ENCODE measurements at regions not wholly inside any gene's neighbourhood (a gene's known extent, or its start where the extent isn't known, plus 50 kb on each side); places are given as distances from the start of the nearest gene placed in this dataset.
"Not testable (repeated sequence)": the region's sequence is repeated elsewhere in the genome, so short reads cannot be mapped to it uniquely, and the experiment has no call there.

- Histone ChIP-seq H3K9me3 (ENCODE audit: insufficient read depth, low read length) (no peaks in the 10 kb centered on the region), H3F3A (ENCODE audit: insufficient read depth) (no peaks in the 10 kb centered on the region), H3K79me2 (ENCODE audit: insufficient read depth, low read length) (no peaks in the 10 kb centered on the region), H3K4me3 (ENCODE audit: insufficient read depth, low read length, poor library complexity, severe bottlenecking) (no peak overlapping the region), H3K36me3 (ENCODE audit: low read length) (no peaks in the 10 kb centered on the region), H3K9me2 (replicated peaks; ENCODE audit: insufficient read depth, low read length) (no peaks in the 10 kb centered on the region), H4K20me1 (ENCODE audit: low read depth, low read length) (no peaks in the 10 kb centered on the region), H2AFZ (ENCODE audit: low read depth, low read length, severe bottlenecking) (no peak overlapping the region), H3K27me3 (ENCODE audit: low read length) (no peaks in the 10 kb centered on the region), H3K4me2 (ENCODE audit: low read depth, low read length, poor library complexity, severe bottlenecking) (no peak overlapping the region), H3K9ac (ENCODE audit: low read length) (no peak overlapping the region), H3K27ac (ENCODE audit: low read depth, low read length) (no peak overlapping the region)
- no peak for TF ChIP-seq EZH2phosphoT487 (conservative IDR thresholded peaks at IDR 0.05; ENCODE audit: low read length)
- no peak for TF ChIP-seq CTCF (IDR thresholded peaks at IDR 0.05; ENCODE audit: insufficient read depth, low read length, poor library complexity, severe bottlenecking)
Measured at GRCh38 chr9:89686126-89686525, 81.3 kb downstream of the GADD45G start.

- TF ChIP-seq CTCF (IDR thresholded peaks at IDR 0.05; ENCODE audit: insufficient read depth, low read length, poor library complexity, severe bottlenecking) (no peak), EZH2phosphoT487 (conservative IDR thresholded peaks at IDR 0.05; ENCODE audit: low read length) (no peak)
- H3K9me2 ChIP-seq (replicated peaks; ENCODE audit: insufficient read depth, low read length) = no peaks in the 10 kb centered on the region
- no peaks in the 10 kb centered on the region for H3K36me3 ChIP-seq (ENCODE audit: low read length)
- no peak overlapping the region for H3K27ac ChIP-seq (ENCODE audit: low read depth, low read length)
- H3K27me3 ChIP-seq (ENCODE audit: low read length) = no peaks in the 10 kb centered on the region
- H2AFZ ChIP-seq (ENCODE audit: low read depth, low read length, severe bottlenecking) = no peak overlapping the region
- no peak overlapping the region for H3K9ac ChIP-seq (ENCODE audit: low read length)
- no peaks in the 10 kb centered on the region for H3K79me2 ChIP-seq (ENCODE audit: insufficient read depth, low read length)
- no peak overlapping the region for H3K4me3 ChIP-seq (ENCODE audit: insufficient read depth, low read length, poor library complexity, severe bottlenecking)
- no peaks in the 10 kb centered on the region for H3F3A ChIP-seq (ENCODE audit: insufficient read depth)
- no peaks in the 10 kb centered on the region for H3K9me3 ChIP-seq (ENCODE audit: insufficient read depth, low read length)
- no peak overlapping the region for H3K4me2 ChIP-seq (ENCODE audit: low read depth, low read length, poor library complexity, severe bottlenecking)
- H4K20me1 ChIP-seq (ENCODE audit: low read depth, low read length) = no peaks in the 10 kb centered on the region
Measured at GRCh38 chr9:89686621-89687020, 81.8 kb downstream of the GADD45G start.

DNA sequence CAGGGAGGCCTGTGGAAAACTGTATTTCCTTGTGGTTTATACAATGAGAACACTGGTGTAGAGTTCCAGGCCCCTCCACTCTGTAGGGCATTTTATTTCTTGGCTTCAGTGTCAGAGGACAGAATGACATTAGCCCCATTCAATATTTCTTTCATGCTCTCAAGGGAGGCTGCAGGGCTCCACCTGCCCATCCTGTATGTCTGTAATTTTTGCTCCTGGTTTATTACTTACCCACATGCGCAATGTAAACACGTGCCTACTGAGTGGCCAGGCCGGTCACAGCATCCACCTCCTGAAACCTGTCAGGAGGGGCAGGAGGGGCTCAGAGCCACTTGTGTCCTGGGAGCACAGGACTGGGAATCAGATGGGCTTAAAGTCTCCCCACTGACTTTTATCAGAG lies 82.4 kb downstream of the GADD45G start:
- H2AFZ ChIP-seq (ENCODE audit: low read depth, low read length, severe bottlenecking) = no peak overlapping the region
- H3K4me2 ChIP-seq (ENCODE audit: low read depth, low read length, poor library complexity, severe bottlenecking) = no peak overlapping the region
- no peaks in the 10 kb centered on the region for H3K9me2 ChIP-seq (replicated peaks; ENCODE audit: insufficient read depth, low read length)
- H3K27ac ChIP-seq (ENCODE audit: low read depth, low read length) = no peak overlapping the region
- no peaks in the 10 kb centered on the region for H3F3A ChIP-seq (ENCODE audit: insufficient read depth)
- no peaks in the 10 kb centered on the region for H3K36me3 ChIP-seq (ENCODE audit: low read length)
- TF ChIP-seq EZH2phosphoT487 (conservative IDR thresholded peaks at IDR 0.05; ENCODE audit: low read length) (no peak), CTCF (IDR thresholded peaks at IDR 0.05; ENCODE audit: insufficient read depth, low read length, poor library complexity, severe bottlenecking) (no peak)
- H3K9ac ChIP-seq (ENCODE audit: low read length) = no peak overlapping the region
- no peaks in the 10 kb centered on the region for H3K79me2 ChIP-seq (ENCODE audit: insufficient read depth, low read length)
- H3K9me3 ChIP-seq (ENCODE audit: insufficient read depth, low read length) = no peaks in the 10 kb centered on the region
- H4K20me1 ChIP-seq (ENCODE audit: low read depth, low read length) = no peaks in the 10 kb centered on the region
- no peaks in the 10 kb centered on the region for H3K27me3 ChIP-seq (ENCODE audit: low read length)
- H3K4me3 ChIP-seq (ENCODE audit: insufficient read depth, low read length, poor library complexity, severe bottlenecking) = no peak overlapping the region

DNA sequence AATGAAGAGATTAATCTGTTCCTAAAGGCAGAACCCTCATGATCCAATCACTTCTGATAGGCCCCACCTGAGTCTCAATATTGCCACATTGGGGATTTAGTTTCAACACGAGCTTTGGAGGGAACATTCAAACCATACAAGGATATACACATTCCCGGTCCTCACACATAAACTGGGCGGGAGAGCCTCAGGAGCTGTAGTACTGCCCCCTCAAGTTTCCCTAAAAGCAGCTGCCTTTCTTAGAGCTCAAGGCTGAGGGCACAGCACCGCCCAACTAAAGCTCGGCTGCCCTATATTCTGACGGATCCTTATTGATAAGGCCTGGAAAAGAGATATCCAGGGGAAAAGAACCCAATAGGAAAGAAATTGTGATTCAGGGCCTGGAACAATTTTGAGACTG lies 83.0 kb downstream of the GADD45G start:
- Histone ChIP-seq H3K36me3 (ENCODE audit: low read length) (no peaks in the 10 kb centered on the region), H4K20me1 (ENCODE audit: low read depth, low read length) (no peaks in the 10 kb centered on the region), H3K4me3 (ENCODE audit: insufficient read depth, low read length, poor library complexity, severe bottlenecking) (no peak overlapping the region), H3K9ac (ENCODE audit: low read length) (no peak overlapping the region), H3F3A (ENCODE audit: insufficient read depth) (no peaks in the 10 kb centered on the region), H3K9me3 (ENCODE audit: insufficient read depth, low read length) (no peaks in the 10 kb centered on the region), H3K4me2 (ENCODE audit: low read depth, low read length, poor library complexity, severe bottlenecking) (no peak overlapping the region), H3K27ac (ENCODE audit: low read depth, low read length) (no peak overlapping the region), H2AFZ (ENCODE audit: low read depth, low read length, severe bottlenecking) (no peak overlapping the region), H3K27me3 (ENCODE audit: low read length) (no peaks in the 10 kb centered on the region), H3K79me2 (ENCODE audit: insufficient read depth, low read length) (no peaks in the 10 kb centered on the region), H3K9me2 (replicated peaks; ENCODE audit: insufficient read depth, low read length) (no peaks in the 10 kb centered on the region)
- TF ChIP-seq EZH2phosphoT487 (conservative IDR thresholded peaks at IDR 0.05; ENCODE audit: low read length) (no peak), CTCF (IDR thresholded peaks at IDR 0.05; ENCODE audit: insufficient read depth, low read length, poor library complexity, severe bottlenecking) (no peak)

GRCh38 chr9:89689321-89689720 lies 84.5 kb downstream of the GADD45G start:
- H3K9me3 ChIP-seq (ENCODE audit: insufficient read depth, low read length); H3K9ac ChIP-seq (ENCODE audit: low read length); H2AFZ ChIP-seq (ENCODE audit: low read depth, low read length, severe bottlenecking); H3K9me2 ChIP-seq (replicated peaks; ENCODE audit: insufficient read depth, low read length); H4K20me1 ChIP-seq (ENCODE audit: low read depth, low read length); H3K27ac ChIP-seq (ENCODE audit: low read depth, low read length); H3F3A ChIP-seq (ENCODE audit: insufficient read depth); H3K79me2 ChIP-seq (ENCODE audit: insufficient read depth, low read length); H3K4me3 ChIP-seq (ENCODE audit: insufficient read depth, low read length, poor library complexity, severe bottlenecking); H3K36me3 ChIP-seq (ENCODE audit: low read length); H3K4me2 ChIP-seq (ENCODE audit: low read depth, low read length, poor library complexity, severe bottlenecking); H3K27me3 ChIP-seq (ENCODE audit: low read length): not testable (repeated sequence)

Measured in SU-DHL-6 (cell line).